Uterus (tissue), 3 donors: ENCODE measurements at regions not wholly inside any gene's neighbourhood (a gene's known extent, or its start where the extent isn't known, plus 50 kb on each side); places are given as distances from the start of the nearest gene placed in this dataset.
"Not testable (repeated sequence)": the region's sequence is repeated elsewhere in the genome, so short reads cannot be mapped to it uniquely, and the experiment has no call there.

ENCODE experiments used
- DNase-seq, 2 donors: peaks; one replicate each; pipeline ENCODE4 v3.0.0-alpha.2; 2019 to 2020
- H3K27ac ChIP-seq, 2 donors: fragments of 200-600 bp; sonication (generic); 1 replicate in 1 of 2; 2 replicates in 1 of 2; pipeline ENCODE4 v1.5.1; 2016 to 2018
- H3K27me3 ChIP-seq, 2 donors: fragments of 200-600 bp; sonication (generic); one replicate each; pipeline ENCODE4 v1.5.1; 2018 to 2019; ENCODE audit warnings: control low read depth in 1 of 2
- H3K36me3 ChIP-seq, 2 donors: fragments of 200-600 bp; sonication (generic); one replicate each; pipeline ENCODE4 v1.5.1; 2019; ENCODE audit warnings: control low read depth in 1 of 2
- H3K4me1 ChIP-seq, 2 donors: fragments of 200-600 bp; sonication (generic); one replicate each; pipeline ENCODE4 v1.5.1; 2018 to 2019; ENCODE audit warnings: control low read depth in 1 of 2
- H3K4me3 ChIP-seq, 2 donors: fragments of 200-600 bp; sonication (generic); 1 replicate in 1 of 2; 2 replicates in 1 of 2; pipeline ENCODE4 v1.5.1; 2018 to 2019; ENCODE audit warnings: mild to moderate bottlenecking in 1 of 2
- H3K9me3 ChIP-seq, 2 donors: fragments of 200-600 bp; sonication (generic); one replicate each; pipeline ENCODE4 v1.5.1; 2019; ENCODE audit warnings: control low read depth in 1 of 2
- POLR2A ChIP-seq, 2 donors: fragments of 450-650 bp; IDR thresholded peaks; one replicate each; pipeline ENCODE4 v1.6.1; 2016; ENCODE audit warnings: antibody characterized with exemption in 2 of 2, mild to moderate bottlenecking in 1 of 2, moderate library complexity in 1 of 2
- intact Hi-C: fragments of 100-400 bp; cut with DNase I; formaldehyde crosslinking; loops from one replicate; pipeline ENCODE4 v1.15.1; 2023; ENCODE audit warnings: low total_unique reads
- TF ChIP-seq, protein P1 (sequence below), 4 experiments: fragments of 200-600 bp in 2 of 4; fragments of 450-650 bp in 2 of 4; sonication (generic) in 2 of 4; IDR thresholded peaks; one replicate each; pipeline ENCODE4 v1.5.1; 2016 to 2019; ENCODE audit warnings: antibody characterized with exemption in 4 of 4, mild to moderate bottlenecking in 2 of 4, moderate library complexity in 1 of 4
- donor health status: DM: yes; HTN: yes; CAD: no.

- Histone ChIP-seq H3K27me3 (no peaks in the 10 kb centered on the region), H3K9me3 (no peaks in the 10 kb centered on the region), H3K4me3 (no peak overlapping the region), H3K4me1 (no peaks in the 10 kb centered on the region), H3K36me3 (no peaks in the 10 kb centered on the region), H3K27ac (no peak overlapping the region)
- TF ChIP-seq POLR2A (IDR thresholded peaks at IDR 0.05) = no peak
- TF ChIP-seq, protein P1, sequence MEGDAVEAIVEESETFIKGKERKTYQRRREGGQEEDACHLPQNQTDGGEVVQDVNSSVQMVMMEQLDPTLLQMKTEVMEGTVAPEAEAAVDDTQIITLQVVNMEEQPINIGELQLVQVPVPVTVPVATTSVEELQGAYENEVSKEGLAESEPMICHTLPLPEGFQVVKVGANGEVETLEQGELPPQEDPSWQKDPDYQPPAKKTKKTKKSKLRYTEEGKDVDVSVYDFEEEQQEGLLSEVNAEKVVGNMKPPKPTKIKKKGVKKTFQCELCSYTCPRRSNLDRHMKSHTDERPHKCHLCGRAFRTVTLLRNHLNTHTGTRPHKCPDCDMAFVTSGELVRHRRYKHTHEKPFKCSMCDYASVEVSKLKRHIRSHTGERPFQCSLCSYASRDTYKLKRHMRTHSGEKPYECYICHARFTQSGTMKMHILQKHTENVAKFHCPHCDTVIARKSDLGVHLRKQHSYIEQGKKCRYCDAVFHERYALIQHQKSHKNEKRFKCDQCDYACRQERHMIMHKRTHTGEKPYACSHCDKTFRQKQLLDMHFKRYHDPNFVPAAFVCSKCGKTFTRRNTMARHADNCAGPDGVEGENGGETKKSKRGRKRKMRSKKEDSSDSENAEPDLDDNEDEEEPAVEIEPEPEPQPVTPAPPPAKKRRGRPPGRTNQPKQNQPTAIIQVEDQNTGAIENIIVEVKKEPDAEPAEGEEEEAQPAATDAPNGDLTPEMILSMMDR (IDR thresholded peaks at IDR 0.05) = no peak
- intact Hi-C loops = no loop called here
- no peak for DNase-seq
Measured at GRCh38 chrX:81390237-81390636, 188.3 kb downstream of the SH3BGRL start.

DNA sequence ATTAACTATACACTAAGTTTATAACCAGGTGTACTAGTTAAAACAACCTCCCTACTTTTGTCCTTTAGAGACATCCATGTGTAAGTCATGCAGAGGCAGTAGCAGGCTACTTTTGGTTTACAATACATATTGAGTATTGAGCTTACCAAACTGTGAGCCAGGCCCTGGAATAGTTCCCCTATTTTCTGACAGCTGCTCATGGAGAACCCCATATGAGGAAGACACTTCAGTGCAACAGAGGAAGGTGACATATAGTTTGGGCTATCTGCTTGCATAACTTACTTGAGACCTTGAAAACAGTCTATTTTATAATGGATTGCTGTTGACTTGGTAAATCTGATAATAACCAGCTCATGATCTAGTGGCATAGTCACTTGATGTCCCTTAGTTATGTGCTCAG is 190.5 kb downstream of the SH3BGRL start:
- no peaks in the 10 kb centered on the region for H3K36me3 ChIP-seq
- no peaks in the 10 kb centered on the region for H3K4me1 ChIP-seq
- no peak overlapping the region for H3K27ac ChIP-seq
- intact Hi-C loops = no loop called here
- no peak overlapping the region for H3K4me3 ChIP-seq
- no peak for DNase-seq
- no peaks in the 10 kb centered on the region for H3K27me3 ChIP-seq
- TF ChIP-seq, protein P1 (IDR thresholded peaks at IDR 0.05) = no peak
- no peak for TF ChIP-seq POLR2A (IDR thresholded peaks at IDR 0.05)
- H3K9me3 ChIP-seq = no peaks in the 10 kb centered on the region

DNA sequence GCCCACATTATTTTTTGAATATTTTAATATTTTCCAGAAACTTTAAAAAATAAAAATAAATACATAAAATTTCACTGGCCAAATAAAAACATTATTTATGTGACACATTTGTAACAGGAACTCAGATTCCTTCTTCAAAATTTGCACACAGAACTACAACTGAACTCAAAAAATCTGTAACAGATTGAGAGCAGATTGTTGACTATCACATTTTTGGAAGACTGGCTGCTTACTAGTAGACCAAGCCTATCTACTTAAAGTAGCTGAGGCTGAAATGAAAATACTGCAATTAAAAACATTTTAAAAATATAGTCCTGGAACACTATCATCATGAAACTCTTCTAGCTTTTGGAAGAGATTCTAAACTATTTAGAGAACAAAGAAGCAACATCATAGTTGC is 203.9 kb downstream of the SH3BGRL start:
- Histone ChIP-seq H3K27me3 (no peaks in the 10 kb centered on the region), H3K4me1 (no peaks in the 10 kb centered on the region)
- intact Hi-C loops = no loop called here

GRCh38 chrX:81411517-81411916 is 209.6 kb downstream of the SH3BGRL start:
- intact Hi-C loops = no loop called here
- Histone ChIP-seq H3K4me1 (no peaks in the 10 kb centered on the region), H3K36me3 (no peaks in the 10 kb centered on the region), H3K4me3 (no peak overlapping the region), H3K27me3 (no peaks in the 10 kb centered on the region), H3K9me3 (no peaks in the 10 kb centered on the region), H3K27ac (no peak overlapping the region)
- TF ChIP-seq POLR2A (IDR thresholded peaks at IDR 0.05) = no peak
- TF ChIP-seq, protein P1 (IDR thresholded peaks at IDR 0.05) = no peak
- DNase-seq = no peak

More for the DNA sequence above, 203.9 kb downstream of the SH3BGRL start:
- DNase-seq = no peak
- TF ChIP-seq, protein P1 (IDR thresholded peaks at IDR 0.05) = no peak
- no peak for TF ChIP-seq POLR2A (IDR thresholded peaks at IDR 0.05)
- Histone ChIP-seq H3K4me3 (no peak overlapping the region), H3K36me3 (no peaks in the 10 kb centered on the region), H3K9me3 (no peaks in the 10 kb centered on the region), H3K27ac (no peak overlapping the region)

DNA sequence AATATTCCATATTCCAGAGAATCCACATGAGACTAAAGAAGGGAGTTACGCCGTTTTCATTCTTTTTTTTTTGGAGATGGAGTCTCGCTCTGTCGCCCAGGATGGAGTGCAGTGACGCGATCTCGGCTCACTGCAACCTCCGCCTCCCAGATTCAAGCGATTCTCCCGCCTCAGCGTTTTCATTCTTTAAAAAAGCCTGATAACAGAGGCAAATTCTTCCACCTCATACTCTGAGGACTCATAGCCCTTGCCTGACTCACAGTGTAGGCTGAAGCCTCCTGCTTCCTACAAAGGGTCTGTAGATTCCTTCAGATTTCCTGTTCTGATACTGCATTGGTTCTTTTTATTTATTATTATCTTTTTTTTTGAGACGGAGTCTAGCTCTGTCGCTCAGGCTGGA is 210.5 kb downstream of the SH3BGRL start:
- Histone ChIP-seq H3K4me1 (no peaks in the 10 kb centered on the region), H3K27ac (no peak overlapping the region), H3K36me3 (no peaks in the 10 kb centered on the region), H3K27me3 (no peaks in the 10 kb centered on the region), H3K9me3 (no peaks in the 10 kb centered on the region), H3K4me3 (no peak overlapping the region)
- intact Hi-C loops = no loop called here
- TF ChIP-seq, protein P1 (IDR thresholded peaks at IDR 0.05) = no peak
- no peak for TF ChIP-seq POLR2A (IDR thresholded peaks at IDR 0.05)
- DNase-seq = no peak

DNA sequence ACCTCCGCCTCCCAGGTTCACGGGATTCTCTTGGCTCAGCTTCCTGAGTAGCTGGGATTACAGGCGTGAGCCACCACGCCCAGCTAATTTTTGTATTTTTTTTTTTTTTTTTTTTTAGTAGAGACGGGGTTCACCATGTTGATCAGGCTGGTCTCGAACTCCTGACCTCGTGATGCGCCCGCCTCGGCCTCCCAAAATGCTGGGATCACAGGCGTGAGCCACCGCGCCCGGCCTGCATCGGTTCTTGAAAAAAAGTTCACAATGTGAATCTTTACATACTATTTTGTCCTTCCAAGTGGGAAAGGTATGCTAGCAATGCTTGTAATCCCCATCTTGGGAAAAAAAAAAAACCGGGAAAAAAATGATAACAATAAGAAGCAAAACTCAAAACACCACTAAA is 211.0 kb downstream of the SH3BGRL start:
- H3K36me3 ChIP-seq, H3K9me3 ChIP-seq, DNase-seq, H3K4me3 ChIP-seq, intact Hi-C loops, H3K27ac ChIP-seq, H3K4me1 ChIP-seq, H3K27me3 ChIP-seq: not testable (repeated sequence)
